HFF-Myc (cell line): ENCODE measurements at regions not wholly inside any gene's neighbourhood (a gene's known extent, or its start where the extent isn't known, plus 50 kb on each side); places are given as distances from the start of the nearest gene placed in this dataset.

Experiments
- DNase-seq: peaks from one replicate; pipeline ENCODE4 v3.0.0-alpha.2; 2011; ENCODE audit warnings: low read depth; ENCODE audit errors: extremely low read depth
- H3K4me3 ChIP-seq: replicated peaks from 2 replicates; pipeline ENCODE4 v1.5.1; 2011; ENCODE audit warnings: low read depth, mild to moderate bottlenecking, control low read depth, low read length
- CTCF ChIP-seq: IDR thresholded peaks from 2 replicates; pipeline ENCODE4 v1.5.1; 2012; ENCODE audit warnings: mild to moderate bottlenecking, low read depth, low read length, control low read depth; ENCODE audit errors: missing control alignments

GRCh38 chr2:188091220-188091619 is 200.5 kb upstream of the GULP1 start:
- no peak for DNase-seq
- TF ChIP-seq CTCF: no peak
- no peak overlapping the region for H3K4me3 ChIP-seq

- H3K4me3 ChIP-seq: no peak overlapping the region
- no peak for TF ChIP-seq CTCF
- no peak for DNase-seq
Measured at GRCh38 chr2:188092734-188093133, 198.9 kb upstream of the GULP1 start.

GRCh38 chr2:188096910-188097309 is 194.8 kb upstream of the GULP1 start:
- DNase-seq: no peak
- no peak for TF ChIP-seq CTCF
- no peak overlapping the region for H3K4me3 ChIP-seq

GRCh38 chr2:188102881-188103280 is 188.8 kb upstream of the GULP1 start:
- TF ChIP-seq CTCF: no peak
- DNase-seq: no peak

GRCh38 chr2:188114014-188114413 is 177.7 kb upstream of the GULP1 start:
- DNase-seq: no peak
- H3K4me3 ChIP-seq: no peak overlapping the region
- TF ChIP-seq CTCF: no peak

More at GRCh38 chr2:188102881-188103280, 188.8 kb upstream of the GULP1 start:
- H3K4me3 ChIP-seq: no peak overlapping the region

- no peak for DNase-seq
- no peak overlapping the region for H3K4me3 ChIP-seq
- no peak for TF ChIP-seq CTCF
Measured at GRCh38 chr2:188117706-188118105, 174.0 kb upstream of the GULP1 start.

GRCh38 chr2:188118431-188118830 is 173.2 kb upstream of the GULP1 start:
- no peak for DNase-seq
- H3K4me3 ChIP-seq: no peak overlapping the region
- no peak for TF ChIP-seq CTCF
